ENCODE measurements at regions not wholly inside any gene's neighbourhood (a gene's known extent, or its start where the extent isn't known, plus 50 kb on each side); places are given as distances from the start of the nearest gene placed in this dataset.
"Not testable (repeated sequence)": the region's sequence is repeated elsewhere in the genome, so short reads cannot be mapped to it uniquely, and the experiment has no call there.

- DNase-seq (ENCODE audit: low read depth in 2 of 2, low spot score in 1 of 2): not testable (repeated sequence)
Measured at GRCh38 chr1:200254602-200255001, 155.2 kb downstream of the ZNF281 start.

GRCh38 chr1:200253774-200254495 lies 155.9 kb downstream of the ZNF281 start:
- DNase-seq (ENCODE audit: low read depth in 2 of 2, low spot score in 1 of 2): no peak

GRCh38 chr1:200252531-200252930 lies 157.3 kb downstream of the ZNF281 start:
- no peak for DNase-seq (ENCODE audit: low read depth in 2 of 2, low spot score in 1 of 2)

- DNase-seq (ENCODE audit: low read depth in 2 of 2, low spot score in 1 of 2): no peak
Measured at GRCh38 chr1:200250469-200250868, 159.4 kb downstream of the ZNF281 start.

- DNase-seq (ENCODE audit: low read depth in 2 of 2, low spot score in 1 of 2): no peak
Measured at GRCh38 chr1:200248541-200248940, 161.3 kb downstream of the ZNF281 start.

GRCh38 chr1:200247518-200247917 lies 162.3 kb downstream of the ZNF281 start:
- DNase-seq (ENCODE audit: low read depth in 2 of 2, low spot score in 1 of 2): no peak

GRCh38 chr1:200245473-200245872 lies 164.4 kb downstream of the ZNF281 start:
- no peak for DNase-seq (ENCODE audit: low read depth in 2 of 2, low spot score in 1 of 2)

GRCh38 chr1:200243042-200243437 lies 166.8 kb downstream of the ZNF281 start:
- DNase-seq (ENCODE audit: low read depth in 2 of 2, low spot score in 1 of 2): no peak

GRCh38 chr1:200242110-200243041 lies 167.5 kb downstream of the ZNF281 start:
- no peak for DNase-seq (ENCODE audit: low read depth in 2 of 2, low spot score in 1 of 2)

GRCh38 chr1:200240656-200241055 lies 169.2 kb downstream of the ZNF281 start:
- no peak for DNase-seq (ENCODE audit: low read depth in 2 of 2, low spot score in 1 of 2)

- DNase-seq (ENCODE audit: low read depth in 2 of 2, low spot score in 1 of 2): no peak
Measured at GRCh38 chr1:200238311-200238710, 171.5 kb downstream of the ZNF281 start.

- no peak for DNase-seq (ENCODE audit: low read depth in 2 of 2, low spot score in 1 of 2)
Measured at GRCh38 chr1:200237066-200237465, 172.8 kb downstream of the ZNF281 start.

GRCh38 chr1:200234938-200235337 lies 174.9 kb downstream of the ZNF281 start:
- DNase-seq (ENCODE audit: low read depth in 2 of 2, low spot score in 1 of 2): no peak

- no peak for DNase-seq (ENCODE audit: low read depth in 2 of 2, low spot score in 1 of 2)
Measured at GRCh38 chr1:200233393-200233792, 176.4 kb downstream of the ZNF281 start.

GRCh38 chr1:200231787-200232231 lies 178.0 kb downstream of the ZNF281 start:
- no peak for DNase-seq (ENCODE audit: low read depth in 2 of 2, low spot score in 1 of 2)

- no peak for DNase-seq (ENCODE audit: low read depth in 2 of 2, low spot score in 1 of 2)
Measured at GRCh38 chr1:200230671-200231070, 179.2 kb downstream of the ZNF281 start.

- DNase-seq (ENCODE audit: low read depth in 2 of 2, low spot score in 1 of 2): no peak
Measured at GRCh38 chr1:200228486-200228885, 181.3 kb downstream of the ZNF281 start.

GRCh38 chr1:200228081-200228480 lies 181.8 kb downstream of the ZNF281 start:
- DNase-seq (ENCODE audit: low read depth in 2 of 2, low spot score in 1 of 2): no peak

Measured in stimulated activated CD8-positive, alpha-beta memory T cell treated with anti-CD3 and anti-CD28 coated beads, Interleukin-4, amount 100 ng/mL, for 1 hour (primary cell).